ENCODE measurements at regions not wholly inside any gene's neighbourhood (a gene's known extent, or its start where the extent isn't known, plus 50 kb on each side); places are given as distances from the start of the nearest gene placed in this dataset.

DNA sequence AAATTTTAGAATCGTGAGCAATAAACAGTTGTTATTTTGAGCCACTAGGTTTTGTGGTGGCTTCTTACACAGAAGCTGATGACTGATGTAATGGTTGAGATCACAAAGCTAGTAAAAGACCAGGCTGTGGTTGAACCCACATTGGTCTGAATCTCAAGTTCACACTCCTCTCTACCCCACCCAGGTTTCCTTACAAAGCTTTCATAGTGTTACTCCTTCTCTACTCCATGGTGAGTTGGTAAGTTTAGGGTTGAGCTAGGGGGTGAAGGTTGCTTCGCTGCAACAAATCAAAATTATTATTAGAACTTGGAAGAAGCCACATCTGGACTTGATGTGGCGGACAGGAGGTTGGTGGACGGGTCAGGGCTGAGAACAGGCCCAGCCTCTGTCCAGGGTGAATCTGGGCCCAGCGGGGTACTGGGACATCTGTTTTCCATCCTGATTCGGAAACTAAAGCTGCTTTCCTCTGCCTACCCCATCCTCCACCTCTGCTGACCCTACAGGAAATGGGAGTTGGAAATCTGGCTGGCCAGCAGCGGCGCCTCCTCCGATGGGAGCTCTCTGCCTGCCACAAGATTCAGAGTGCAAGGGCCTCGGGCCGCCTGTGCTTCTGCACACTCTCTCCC is 86.3 kb downstream of the ZFP36L2 start:
- no peaks in the 10 kb centered on the region for H4K20me1 ChIP-seq (replicated peaks; ENCODE audit: control insufficient read depth, extremely low read depth, insufficient read depth, low read length)
- TF ChIP-seq EZH2 (IDR thresholded peaks at IDR 0.05; ENCODE audit: borderline replicate concordance, low read depth, low read length, severe bottlenecking) (no peak), POLR2A (IDR thresholded peaks at IDR 0.05; ENCODE audit: low read depth, low read length) (no peak), FOS (IDR thresholded peaks at IDR 0.05; ENCODE audit: borderline replicate concordance, insufficient read depth, low read length) (no peak), JUN (IDR thresholded peaks at IDR 0.05; ENCODE audit: borderline replicate concordance, insufficient read depth, insufficient read length, low read depth) (no peak), MYC (IDR thresholded peaks at IDR 0.05; ENCODE audit: low read depth, low read length) (no peak), POLR2AphosphoS5 (IDR thresholded peaks at IDR 0.05; ENCODE audit: insufficient read depth, low read depth, low read length) (no peak), GATA2 (IDR thresholded peaks at IDR 0.05; ENCODE audit: insufficient read depth, insufficient read length, low read depth, low read length) (no peak)
- TF ChIP-seq, protein P1, sequence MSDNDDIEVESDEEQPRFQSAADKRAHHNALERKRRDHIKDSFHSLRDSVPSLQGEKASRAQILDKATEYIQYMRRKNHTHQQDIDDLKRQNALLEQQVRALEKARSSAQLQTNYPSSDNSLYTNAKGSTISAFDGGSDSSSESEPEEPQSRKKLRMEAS (IDR thresholded peaks at IDR 0.05; ENCODE audit: insufficient read depth, insufficient read length) = no peak
- TF ChIP-seq, protein P2, sequence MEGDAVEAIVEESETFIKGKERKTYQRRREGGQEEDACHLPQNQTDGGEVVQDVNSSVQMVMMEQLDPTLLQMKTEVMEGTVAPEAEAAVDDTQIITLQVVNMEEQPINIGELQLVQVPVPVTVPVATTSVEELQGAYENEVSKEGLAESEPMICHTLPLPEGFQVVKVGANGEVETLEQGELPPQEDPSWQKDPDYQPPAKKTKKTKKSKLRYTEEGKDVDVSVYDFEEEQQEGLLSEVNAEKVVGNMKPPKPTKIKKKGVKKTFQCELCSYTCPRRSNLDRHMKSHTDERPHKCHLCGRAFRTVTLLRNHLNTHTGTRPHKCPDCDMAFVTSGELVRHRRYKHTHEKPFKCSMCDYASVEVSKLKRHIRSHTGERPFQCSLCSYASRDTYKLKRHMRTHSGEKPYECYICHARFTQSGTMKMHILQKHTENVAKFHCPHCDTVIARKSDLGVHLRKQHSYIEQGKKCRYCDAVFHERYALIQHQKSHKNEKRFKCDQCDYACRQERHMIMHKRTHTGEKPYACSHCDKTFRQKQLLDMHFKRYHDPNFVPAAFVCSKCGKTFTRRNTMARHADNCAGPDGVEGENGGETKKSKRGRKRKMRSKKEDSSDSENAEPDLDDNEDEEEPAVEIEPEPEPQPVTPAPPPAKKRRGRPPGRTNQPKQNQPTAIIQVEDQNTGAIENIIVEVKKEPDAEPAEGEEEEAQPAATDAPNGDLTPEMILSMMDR (IDR thresholded peaks at IDR 0.05; ENCODE audit: extremely low read depth in 1 of 2, insufficient read depth in 1 of 2, low read depth in 1 of 2, low read length in 2 of 2) = no peak
- peak overlapping the region; percentile 73 for H2AFZ ChIP-seq (ENCODE audit: low read depth, low read length)
- BruUV-seq (replicated peaks) = no TSS peak
- peak; percentile 69 for FAIRE-seq
- H3K9me1 ChIP-seq (replicated peaks; ENCODE audit: control insufficient read depth, extremely low read depth, insufficient read depth, low read length) = no peaks in the 10 kb centered on the region
- no peaks in the 10 kb centered on the region for H3K79me2 ChIP-seq (ENCODE audit: control insufficient read depth, insufficient read depth, low read length)
- no peak overlapping the region for H3K4me3 ChIP-seq (replicated peaks in 1 of 3; ENCODE audit: insufficient read depth in 1 of 3, low read depth in 1 of 3, low read length in 3 of 3)
- H3K9ac ChIP-seq (replicated peaks; ENCODE audit: extremely low read depth, insufficient read depth, low read length) = no peak overlapping the region
- dilution Hi-C loops (cut with MboI; ENCODE audit: extremely low pct_ligation_motif_present, low sequenced_read_pairs) (no loop called here), intact Hi-C loops (cut with micrococcal nuclease) (no loop called here)
- POLR2A ChIA-PET = interaction anchor here (1.0 kb wide), 1 partner anchor 86 kb away, joined by 4 read pairs; the partner anchor contains the start of gene ZFP36L2
- H3K36me3 ChIP-seq (ENCODE audit: control insufficient read depth in 2 of 2, extremely low read depth in 1 of 2, insufficient read depth in 2 of 2, low read length in 2 of 2) = no peaks in the 10 kb centered on the region
- CTCF ChIA-PET = interaction anchor here (0.6 to 1.5 kb wide), 15 partner anchors 9 to 345 kb away, joined by 3 to 8 read pairs (median 4); no protein-coding TSS in a partner anchor
- H3K4me2 ChIP-seq (ENCODE audit: insufficient read depth, low read length) = no peak overlapping the region
- H3K9me3 ChIP-seq (replicated peaks; ENCODE audit: control insufficient read depth, insufficient read depth, low read length) = no peaks in the 10 kb centered on the region
- no peaks in the 10 kb centered on the region for H3K27me3 ChIP-seq (ENCODE audit: control insufficient read depth in 2 of 2, insufficient read depth in 2 of 2, low read length in 2 of 2)
- DNase-seq (ENCODE audit: low read depth, low spot score) = peak; percentile 61
- peaks cover 9% of the 10 kb centered on the region for H3K4me1 ChIP-seq (ENCODE audit: control insufficient read depth, extremely low read depth, insufficient read depth, low read length)
- H3K27ac ChIP-seq (ENCODE audit: insufficient read depth, low read depth, low read length) = no peak overlapping the region

Data from endothelial cell of umbilical vein (primary cell).